ENCODE measurements at regions not wholly inside any gene's neighbourhood (a gene's known extent, or its start where the extent isn't known, plus 50 kb on each side); places are given as distances from the start of the nearest gene placed in this dataset.

DNA sequence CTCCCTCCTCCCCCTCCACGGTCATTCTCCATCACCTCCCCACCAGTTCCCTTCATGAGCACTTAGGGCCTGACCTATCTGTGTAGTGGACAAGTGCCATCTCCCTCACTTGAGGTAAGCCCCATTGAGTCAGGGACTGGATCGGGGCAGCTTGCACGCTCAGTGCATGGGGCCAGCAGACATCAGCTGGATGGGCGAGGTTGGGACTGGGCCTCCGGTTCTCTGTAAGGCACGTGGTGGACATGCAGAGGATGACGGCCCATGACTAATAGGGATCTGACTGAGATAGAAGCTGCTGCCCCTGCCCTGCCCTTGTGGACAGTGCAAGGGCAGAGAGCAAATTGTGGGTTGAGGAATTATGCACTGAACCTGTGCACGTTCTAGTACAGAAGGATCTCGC is 120.4 kb upstream of the C1orf174 start:
- TF ChIP-seq, protein P1, sequence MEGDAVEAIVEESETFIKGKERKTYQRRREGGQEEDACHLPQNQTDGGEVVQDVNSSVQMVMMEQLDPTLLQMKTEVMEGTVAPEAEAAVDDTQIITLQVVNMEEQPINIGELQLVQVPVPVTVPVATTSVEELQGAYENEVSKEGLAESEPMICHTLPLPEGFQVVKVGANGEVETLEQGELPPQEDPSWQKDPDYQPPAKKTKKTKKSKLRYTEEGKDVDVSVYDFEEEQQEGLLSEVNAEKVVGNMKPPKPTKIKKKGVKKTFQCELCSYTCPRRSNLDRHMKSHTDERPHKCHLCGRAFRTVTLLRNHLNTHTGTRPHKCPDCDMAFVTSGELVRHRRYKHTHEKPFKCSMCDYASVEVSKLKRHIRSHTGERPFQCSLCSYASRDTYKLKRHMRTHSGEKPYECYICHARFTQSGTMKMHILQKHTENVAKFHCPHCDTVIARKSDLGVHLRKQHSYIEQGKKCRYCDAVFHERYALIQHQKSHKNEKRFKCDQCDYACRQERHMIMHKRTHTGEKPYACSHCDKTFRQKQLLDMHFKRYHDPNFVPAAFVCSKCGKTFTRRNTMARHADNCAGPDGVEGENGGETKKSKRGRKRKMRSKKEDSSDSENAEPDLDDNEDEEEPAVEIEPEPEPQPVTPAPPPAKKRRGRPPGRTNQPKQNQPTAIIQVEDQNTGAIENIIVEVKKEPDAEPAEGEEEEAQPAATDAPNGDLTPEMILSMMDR (IDR thresholded peaks at IDR 0.05; ENCODE audit: low read depth, low read length, missing control alignments) = no peak
- DNase-seq (ENCODE audit: extremely low read depth, low read depth) = no peak

DNA sequence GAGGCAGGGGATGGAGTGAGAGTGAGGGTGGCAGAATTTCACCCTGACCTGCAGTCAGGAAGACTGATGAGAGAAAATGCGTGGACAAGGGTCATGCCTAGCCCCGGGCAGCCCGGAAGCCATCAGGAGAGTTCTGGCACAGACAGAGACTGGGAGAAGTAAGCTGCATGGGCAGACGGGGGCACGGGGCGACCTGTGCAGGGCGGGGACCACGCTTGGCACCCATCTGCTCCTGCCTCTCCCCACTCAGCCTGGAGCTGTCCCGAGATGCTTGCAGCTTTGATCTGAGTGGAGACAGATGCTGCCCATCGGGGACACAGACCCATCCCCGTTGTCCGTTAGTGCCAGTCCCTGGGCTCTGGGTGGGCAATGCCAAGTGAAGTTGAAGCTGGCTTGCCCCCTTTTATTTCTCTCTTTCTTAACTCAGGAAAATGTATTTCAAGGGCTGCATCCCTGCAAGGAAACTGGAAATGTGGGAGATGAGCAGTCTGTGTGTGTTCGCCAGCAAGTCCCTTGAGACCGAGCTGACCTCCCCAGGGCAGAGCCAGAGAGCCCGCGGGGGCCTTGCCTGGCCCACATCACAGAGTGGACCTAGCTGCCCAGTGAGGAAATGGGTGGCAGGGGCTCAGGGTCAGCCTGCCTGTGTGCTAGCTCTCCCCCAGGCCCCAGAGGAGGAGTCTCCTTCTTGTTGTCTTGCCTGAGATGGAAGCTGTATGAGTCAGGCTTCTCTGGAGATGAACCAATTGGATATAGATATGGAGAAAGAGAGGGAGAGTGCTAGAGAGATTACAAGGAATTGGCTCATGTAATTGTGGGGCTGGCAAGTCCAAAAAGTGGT is 121.3 kb upstream of the C1orf174 start:
- H3K4me3 ChIP-seq (replicated peaks; ENCODE audit: low read depth, low read length) = no peak overlapping the region
- TF ChIP-seq, protein P1 (IDR thresholded peaks at IDR 0.05; ENCODE audit: low read depth, low read length, missing control alignments) = no peak
- no peak for DNase-seq (ENCODE audit: extremely low read depth, low read depth)

More for the DNA sequence above, 120.4 kb upstream of the C1orf174 start:
- no peak overlapping the region for H3K4me3 ChIP-seq (replicated peaks; ENCODE audit: low read depth, low read length)

DNA sequence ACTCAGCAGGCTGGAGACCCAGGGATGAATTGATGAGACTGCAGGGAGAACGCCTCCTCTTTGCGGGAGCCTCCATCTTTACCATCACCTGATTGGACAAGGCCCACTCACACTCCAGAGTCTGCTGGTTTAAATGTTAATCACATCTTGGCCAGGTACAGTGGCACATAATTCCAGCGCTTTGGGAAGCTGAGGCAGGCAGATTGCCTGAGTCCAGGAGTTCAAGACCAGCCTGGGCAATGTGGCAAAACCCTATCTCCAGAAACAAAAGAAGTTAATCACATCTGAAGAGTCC is 121.8 kb upstream of the C1orf174 start:
- TF ChIP-seq, protein P1 (IDR thresholded peaks at IDR 0.05; ENCODE audit: low read depth, low read length, missing control alignments) = no peak
- no peak overlapping the region for H3K4me3 ChIP-seq (replicated peaks; ENCODE audit: low read depth, low read length)
- DNase-seq (ENCODE audit: extremely low read depth, low read depth) = no peak

DNA sequence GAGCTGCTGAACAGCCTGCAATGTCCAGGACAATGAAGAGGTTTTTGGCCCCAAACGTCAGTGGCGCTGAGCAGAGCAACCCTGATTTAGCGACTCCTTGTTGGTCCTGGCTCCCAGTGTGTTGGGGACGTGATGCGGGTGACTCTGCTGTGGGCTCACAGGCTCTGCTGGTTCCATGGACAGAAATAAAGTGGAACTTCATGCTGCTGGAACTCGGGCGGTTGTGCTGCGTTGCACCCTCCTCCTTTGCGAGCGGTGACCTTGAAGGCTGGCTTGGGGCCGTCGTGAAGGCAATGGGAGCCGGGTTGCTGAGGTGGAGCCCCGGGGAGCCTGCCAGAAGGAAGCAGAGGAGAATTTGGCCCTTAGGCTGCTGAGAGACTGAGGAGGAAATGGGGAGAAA is 122.6 kb upstream of the C1orf174 start:
- no peak overlapping the region for H3K4me3 ChIP-seq (replicated peaks; ENCODE audit: low read depth, low read length)
- DNase-seq (ENCODE audit: extremely low read depth, low read depth) = no peak
- TF ChIP-seq, protein P1 (IDR thresholded peaks at IDR 0.05; ENCODE audit: low read depth, low read length, missing control alignments) = no peak

DNA sequence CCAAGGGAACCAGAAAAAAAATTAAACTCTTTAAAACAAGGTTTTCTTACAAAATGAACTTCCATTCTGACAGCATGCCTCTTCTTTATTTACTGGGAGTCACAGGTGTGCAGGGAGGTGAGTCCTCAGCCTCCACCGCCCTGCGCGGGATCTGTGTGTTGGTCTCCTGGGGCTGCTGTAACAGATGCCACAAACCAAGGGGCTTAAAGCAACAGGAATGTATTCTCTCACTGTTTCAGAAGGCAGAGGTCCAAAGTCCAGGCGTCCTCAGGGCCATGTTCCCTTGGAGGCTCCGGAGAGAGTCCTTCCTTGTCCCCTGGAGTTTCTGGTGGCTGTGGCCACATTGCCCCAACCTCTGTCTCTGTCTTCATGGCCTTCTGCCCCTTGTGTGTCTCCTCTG is 123.6 kb upstream of the C1orf174 start:
- TF ChIP-seq, protein P1 (IDR thresholded peaks at IDR 0.05; ENCODE audit: low read depth, low read length, missing control alignments) = no peak
- H3K4me3 ChIP-seq (replicated peaks; ENCODE audit: low read depth, low read length) = no peak overlapping the region
- no peak for DNase-seq (ENCODE audit: extremely low read depth, low read depth)

DNA sequence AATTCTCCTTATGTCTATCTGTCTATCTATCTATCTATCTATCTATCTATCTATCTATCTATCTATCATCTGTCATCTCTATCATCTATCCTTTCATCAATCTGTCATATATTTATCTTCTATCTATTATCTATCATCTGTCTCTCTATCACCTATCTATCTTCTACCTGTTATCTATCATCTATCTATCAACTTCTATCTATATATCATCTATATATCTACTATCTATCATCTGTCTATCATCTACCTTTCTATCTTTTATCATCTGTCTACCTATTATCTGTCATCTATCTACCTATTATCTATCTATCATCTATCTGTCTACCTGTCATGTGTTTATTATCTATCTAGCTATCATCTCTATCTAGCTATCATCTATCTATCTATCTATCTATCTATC is 124.7 kb upstream of the C1orf174 start:
- TF ChIP-seq, protein P1 (IDR thresholded peaks at IDR 0.05; ENCODE audit: low read depth, low read length, missing control alignments) = no peak
- DNase-seq (ENCODE audit: extremely low read depth, low read depth) = no peak
- no peak overlapping the region for H3K4me3 ChIP-seq (replicated peaks; ENCODE audit: low read depth, low read length)

DNA sequence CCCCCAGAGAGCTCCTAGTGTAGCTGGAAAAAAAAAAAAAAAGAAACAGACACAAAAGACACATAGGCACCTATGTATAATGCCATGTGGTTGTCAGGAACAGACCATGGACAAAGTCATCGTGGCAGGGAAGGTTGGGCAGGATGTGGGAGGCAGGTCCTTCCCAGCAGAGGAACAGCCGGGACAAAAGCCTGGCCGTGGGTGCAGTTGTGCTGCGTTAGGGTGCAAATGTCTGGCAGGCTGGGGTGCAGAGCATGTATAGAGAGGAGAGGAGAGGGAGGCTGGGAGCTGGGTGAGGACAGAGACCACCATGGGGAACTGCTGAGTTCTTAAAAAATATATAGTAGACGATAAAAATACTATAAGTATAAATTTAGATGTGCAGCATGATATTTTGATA is 125.7 kb upstream of the C1orf174 start:
- no peak for DNase-seq (ENCODE audit: extremely low read depth, low read depth)
- H3K4me3 ChIP-seq (replicated peaks; ENCODE audit: low read depth, low read length) = no peak overlapping the region
- TF ChIP-seq, protein P1 (IDR thresholded peaks at IDR 0.05; ENCODE audit: low read depth, low read length, missing control alignments) = no peak

Measured in HFF-Myc (cell line).